Neural progenitor cell (in vitro differentiated cells): ENCODE measurements at regions not wholly inside any gene's neighbourhood (a gene's known extent, or its start where the extent isn't known, plus 50 kb on each side); places are given as distances from the start of the nearest gene placed in this dataset.

Experiments
- EZH2phosphoT487 ChIP-seq: fragments of 200-600 bp; sonication (generic); IDR thresholded peaks from 2 replicates; pipeline ENCODE4 v1.6.1; 2017; ENCODE audit warnings: antibody characterized with exemption
- TF ChIP-seq, protein P1 (sequence below): fragments of 200-600 bp; sonication (generic); IDR thresholded peaks from 2 replicates; pipeline ENCODE4 v1.5.1; 2017; ENCODE audit warnings: antibody characterized with exemption, mild to moderate bottlenecking

DNA sequence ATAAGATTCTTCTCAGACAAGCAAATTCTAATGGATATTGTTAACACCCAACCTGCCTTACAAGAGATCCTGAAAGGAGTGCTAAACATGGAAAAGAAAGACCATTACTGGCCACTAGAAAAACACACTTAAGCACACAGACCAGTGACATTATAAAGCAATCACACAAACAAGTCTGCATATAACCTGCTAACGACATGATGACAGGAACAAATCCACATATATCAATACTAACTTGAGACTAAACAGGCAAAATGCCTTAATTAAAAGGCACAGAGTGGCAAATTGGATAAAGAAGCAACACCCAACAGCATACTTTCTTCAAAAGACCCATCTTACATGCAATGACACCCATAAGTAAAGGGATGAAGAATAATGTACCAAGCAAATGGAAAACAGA, 100.5 kb upstream of the PCDH18 start:
- TF ChIP-seq, protein P1, sequence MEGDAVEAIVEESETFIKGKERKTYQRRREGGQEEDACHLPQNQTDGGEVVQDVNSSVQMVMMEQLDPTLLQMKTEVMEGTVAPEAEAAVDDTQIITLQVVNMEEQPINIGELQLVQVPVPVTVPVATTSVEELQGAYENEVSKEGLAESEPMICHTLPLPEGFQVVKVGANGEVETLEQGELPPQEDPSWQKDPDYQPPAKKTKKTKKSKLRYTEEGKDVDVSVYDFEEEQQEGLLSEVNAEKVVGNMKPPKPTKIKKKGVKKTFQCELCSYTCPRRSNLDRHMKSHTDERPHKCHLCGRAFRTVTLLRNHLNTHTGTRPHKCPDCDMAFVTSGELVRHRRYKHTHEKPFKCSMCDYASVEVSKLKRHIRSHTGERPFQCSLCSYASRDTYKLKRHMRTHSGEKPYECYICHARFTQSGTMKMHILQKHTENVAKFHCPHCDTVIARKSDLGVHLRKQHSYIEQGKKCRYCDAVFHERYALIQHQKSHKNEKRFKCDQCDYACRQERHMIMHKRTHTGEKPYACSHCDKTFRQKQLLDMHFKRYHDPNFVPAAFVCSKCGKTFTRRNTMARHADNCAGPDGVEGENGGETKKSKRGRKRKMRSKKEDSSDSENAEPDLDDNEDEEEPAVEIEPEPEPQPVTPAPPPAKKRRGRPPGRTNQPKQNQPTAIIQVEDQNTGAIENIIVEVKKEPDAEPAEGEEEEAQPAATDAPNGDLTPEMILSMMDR = no peak
- TF ChIP-seq EZH2phosphoT487 = no peak
